ENCODE measurements at regions not wholly inside any gene's neighbourhood (a gene's known extent, or its start where the extent isn't known, plus 50 kb on each side); places are given as distances from the start of the nearest gene placed in this dataset.

GRCh38 chr7:42674541-42674940 lies 237.3 kb downstream of the C7orf25 start:
- TF ChIP-seq, protein P1, sequence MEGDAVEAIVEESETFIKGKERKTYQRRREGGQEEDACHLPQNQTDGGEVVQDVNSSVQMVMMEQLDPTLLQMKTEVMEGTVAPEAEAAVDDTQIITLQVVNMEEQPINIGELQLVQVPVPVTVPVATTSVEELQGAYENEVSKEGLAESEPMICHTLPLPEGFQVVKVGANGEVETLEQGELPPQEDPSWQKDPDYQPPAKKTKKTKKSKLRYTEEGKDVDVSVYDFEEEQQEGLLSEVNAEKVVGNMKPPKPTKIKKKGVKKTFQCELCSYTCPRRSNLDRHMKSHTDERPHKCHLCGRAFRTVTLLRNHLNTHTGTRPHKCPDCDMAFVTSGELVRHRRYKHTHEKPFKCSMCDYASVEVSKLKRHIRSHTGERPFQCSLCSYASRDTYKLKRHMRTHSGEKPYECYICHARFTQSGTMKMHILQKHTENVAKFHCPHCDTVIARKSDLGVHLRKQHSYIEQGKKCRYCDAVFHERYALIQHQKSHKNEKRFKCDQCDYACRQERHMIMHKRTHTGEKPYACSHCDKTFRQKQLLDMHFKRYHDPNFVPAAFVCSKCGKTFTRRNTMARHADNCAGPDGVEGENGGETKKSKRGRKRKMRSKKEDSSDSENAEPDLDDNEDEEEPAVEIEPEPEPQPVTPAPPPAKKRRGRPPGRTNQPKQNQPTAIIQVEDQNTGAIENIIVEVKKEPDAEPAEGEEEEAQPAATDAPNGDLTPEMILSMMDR (IDR thresholded peaks at IDR 0.05; ENCODE audit: low read length, missing control alignments): no peak
- H3K4me3 ChIP-seq (replicated peaks; ENCODE audit: low read depth, low read length): no peak overlapping the region

GRCh38 chr7:42673951-42674350 lies 237.9 kb downstream of the C7orf25 start:
- no peak overlapping the region for H3K4me3 ChIP-seq (replicated peaks; ENCODE audit: low read depth, low read length)
- no peak for DNase-seq (ENCODE audit: low read depth)
- TF ChIP-seq, protein P1 (IDR thresholded peaks at IDR 0.05; ENCODE audit: low read length, missing control alignments): no peak

More at GRCh38 chr7:42674541-42674940, 237.3 kb downstream of the C7orf25 start:
- no peak for DNase-seq (ENCODE audit: low read depth)

- DNase-seq (ENCODE audit: low read depth): no peak
- TF ChIP-seq, protein P1 (IDR thresholded peaks at IDR 0.05; ENCODE audit: low read length, missing control alignments): no peak
- H3K4me3 ChIP-seq (replicated peaks; ENCODE audit: low read depth, low read length): no peak overlapping the region
Measured at GRCh38 chr7:42672339-42672999, 239.4 kb downstream of the C7orf25 start.

DNA sequence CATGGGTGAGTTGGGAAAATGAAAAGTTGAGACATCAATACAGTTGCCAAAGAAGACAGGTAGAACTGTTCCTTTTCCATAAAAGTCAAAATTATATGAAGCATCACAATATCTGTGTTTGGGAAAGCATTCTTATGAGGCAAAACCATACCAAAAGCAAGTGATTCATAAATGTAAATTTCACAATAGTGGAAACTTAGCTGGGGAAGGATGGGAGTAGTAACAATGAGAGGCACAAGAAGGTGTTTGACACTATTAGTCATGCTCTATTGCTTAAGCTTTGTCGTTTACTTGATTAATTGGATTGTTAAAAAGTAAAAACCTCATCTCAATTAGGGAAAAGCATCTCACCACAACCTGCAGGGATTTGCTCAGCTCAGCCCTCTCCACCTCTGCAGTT lies 240.2 kb downstream of the C7orf25 start:
- TF ChIP-seq, protein P1 (IDR thresholded peaks at IDR 0.05; ENCODE audit: low read length, missing control alignments): no peak
- DNase-seq (ENCODE audit: low read depth): peak; percentile 87
- H3K4me3 ChIP-seq (replicated peaks; ENCODE audit: low read depth, low read length): no peak overlapping the region

DNA sequence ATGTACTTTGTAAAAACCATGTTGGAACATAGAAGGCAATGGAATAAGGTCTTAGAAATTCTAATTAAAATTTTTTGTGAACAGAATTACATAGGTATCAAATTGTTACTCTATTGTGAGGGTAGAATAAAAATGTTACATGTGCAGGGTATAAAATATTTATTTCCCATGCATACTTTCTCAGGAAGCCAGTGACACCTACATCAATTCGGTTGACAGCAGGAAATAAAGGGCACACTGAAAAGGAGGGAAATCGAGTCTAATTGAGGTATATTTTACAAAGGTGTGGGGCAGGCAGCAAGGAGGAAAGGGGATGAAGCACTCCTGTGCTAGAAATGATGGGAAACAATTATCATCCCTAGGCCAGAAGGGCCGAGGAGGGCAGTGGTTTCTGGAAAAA lies 244.9 kb downstream of the C7orf25 start:
- DNase-seq (ENCODE audit: low read depth): no peak
- H3K4me3 ChIP-seq (replicated peaks; ENCODE audit: low read depth, low read length): no peak overlapping the region
- TF ChIP-seq, protein P1 (IDR thresholded peaks at IDR 0.05; ENCODE audit: low read length, missing control alignments): no peak

GRCh38 chr7:42662862-42663261 lies 249.0 kb downstream of the C7orf25 start:
- no peak for DNase-seq (ENCODE audit: low read depth)
- TF ChIP-seq, protein P1 (IDR thresholded peaks at IDR 0.05; ENCODE audit: low read length, missing control alignments): no peak
- no peak overlapping the region for H3K4me3 ChIP-seq (replicated peaks; ENCODE audit: low read depth, low read length)

DNA sequence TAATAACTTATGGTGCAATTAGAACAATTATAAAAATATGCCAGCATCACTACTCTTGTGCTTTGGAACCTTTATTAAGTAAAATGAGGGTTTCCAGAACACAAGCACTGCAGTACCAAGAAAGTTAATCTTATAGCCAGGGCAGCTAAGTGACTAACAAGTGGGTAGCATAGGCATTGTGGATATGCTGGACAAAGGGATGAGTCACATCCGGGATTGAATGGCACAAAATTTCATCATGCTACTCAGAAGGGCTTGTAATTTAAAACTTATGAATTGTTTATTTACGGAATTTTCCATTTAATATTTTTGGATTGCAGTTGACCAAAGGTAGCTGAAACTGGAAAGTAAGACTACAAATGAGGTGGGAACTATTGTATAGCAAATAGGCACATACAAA lies 250.6 kb downstream of the C7orf25 start:
- TF ChIP-seq, protein P1 (IDR thresholded peaks at IDR 0.05; ENCODE audit: low read length, missing control alignments): no peak
- H3K4me3 ChIP-seq (replicated peaks; ENCODE audit: low read depth, low read length): no peak overlapping the region
- DNase-seq (ENCODE audit: low read depth): peak; percentile 88

Measured in fibroblast of pulmonary artery (primary cell).